IMR-90 (cell line): ENCODE measurements at regions not wholly inside any gene's neighbourhood (a gene's known extent, or its start where the extent isn't known, plus 50 kb on each side); places are given as distances from the start of the nearest gene placed in this dataset.

Experiments
- ATAC-seq: fragments of 200-7000 bp; cut with Tn5 transposase; 2 replicates; pipeline ENCODE4 v1.9.1; 2020; ENCODE audit warnings: low read depth, mild to moderate bottlenecking, moderate library complexity
- BruUV-seq: library from RNA; stranded (reverse); fragments of 400-500 nt; replicated peaks from 2 replicates; lab custom pipeline; 2021; lab: Mats Ljungman, UMichigan
- CTCF ChIA-PET: fragments of 300-600 bp; formaldehyde crosslinking; extraction: SDS; loops from one replicate; lab custom pipeline; 2021; ENCODE audit warnings: antibody characterized with exemption; lab: Yijun Ruan, JAX
- POLR2A ChIA-PET: fragments of 300-600 bp; sonication (Branson Sonifier 250); formaldehyde crosslinking; loops from one replicate; lab custom pipeline; 2022; ENCODE audit warnings: antibody characterized with exemption; ENCODE audit not compliant: unreplicated experiment; lab: Charles Lee
- DNase-seq: peaks from one replicate; pipeline ENCODE4 v3.0.0; 2013
- H2AFZ ChIP-seq: replicated peaks from 2 replicates; pipeline ENCODE3; 2013; ENCODE audit warnings: low read length, mild to moderate bottlenecking; ENCODE audit not compliant: poor library complexity
- H2AK5ac ChIP-seq: 2 replicates; pipeline ENCODE4 v1.6.1; 2013; ENCODE audit warnings: low read depth, low read length, inconsistent platforms
- H2AK9ac ChIP-seq: replicated peaks from 2 replicates; pipeline ENCODE3; 2013; ENCODE audit warnings: mild to moderate bottlenecking, low read depth, low read length, moderate library complexity; ENCODE audit not compliant: poor library complexity
- H2BK120ac ChIP-seq: 2 replicates; pipeline ENCODE4 v1.6.1; 2013; ENCODE audit warnings: low read depth, low read length, inconsistent platforms
- H2BK15ac ChIP-seq: 3 replicates; pipeline ENCODE4 v1.6.1; 2013; ENCODE audit warnings: low read depth, low read length, inconsistent platforms
- H2BK20ac ChIP-seq: 2 replicates; pipeline ENCODE4 v1.6.1; 2013; ENCODE audit warnings: low read depth, mild to moderate bottlenecking, inconsistent platforms, low read length, moderate library complexity
- H2BK5ac ChIP-seq: 2 replicates; pipeline ENCODE4 v1.6.1; 2013; ENCODE audit warnings: mild to moderate bottlenecking, low read depth, low read length, inconsistent platforms; ENCODE audit not compliant: poor library complexity, severe bottlenecking
- H3K14ac ChIP-seq: replicated peaks from 2 replicates; pipeline ENCODE4 v1.6.1; 2013; ENCODE audit warnings: low read depth, low read length, inconsistent platforms
- H3K18ac ChIP-seq: 2 replicates; pipeline ENCODE4 v1.6.1; 2013; ENCODE audit warnings: low read depth, low read length, control low read depth
- H3K23ac ChIP-seq: 2 replicates; pipeline ENCODE4 v1.6.1; 2013; ENCODE audit warnings: low read depth, low read length, inconsistent platforms
- H3K27ac ChIP-seq: 2 replicates; pipeline ENCODE4 v1.5.1; 2013; ENCODE audit warnings: mild to moderate bottlenecking, control low read depth, low read length; ENCODE audit not compliant: insufficient read depth
- H3K27me3 ChIP-seq: 2 replicates; pipeline ENCODE4 v1.6.1; 2013; ENCODE audit warnings: low read length; ENCODE audit not compliant: control insufficient read depth, insufficient read depth
- H3K36me3 ChIP-seq: 2 replicates; pipeline ENCODE4 v1.6.1; 2013; ENCODE audit warnings: low read length, mixed read lengths; ENCODE audit not compliant: control insufficient read depth, insufficient read depth
- H3K4ac ChIP-seq: 2 replicates; pipeline ENCODE4 v1.6.1; 2013; ENCODE audit warnings: low read depth, low read length, inconsistent platforms
- H3K4me1 ChIP-seq: 2 replicates; pipeline ENCODE4 v1.6.1; 2013; ENCODE audit warnings: low read length, mixed read lengths; ENCODE audit not compliant: control insufficient read depth, insufficient read depth
- H3K4me2 ChIP-seq: 2 replicates; pipeline ENCODE4 v1.6.1; 2013; ENCODE audit warnings: low read depth, mild to moderate bottlenecking, control low read depth, low read length, moderate library complexity
- H3K4me3 ChIP-seq: 2 replicates; pipeline ENCODE4 v1.5.1; 2013; ENCODE audit warnings: low read depth, mild to moderate bottlenecking, control low read depth, low read length, moderate library complexity; ENCODE audit not compliant: insufficient read depth
- H3K56ac ChIP-seq: 2 replicates; pipeline ENCODE4 v1.6.1; 2013; ENCODE audit warnings: low read length, inconsistent platforms; ENCODE audit not compliant: insufficient read depth; ENCODE audit errors: extremely low read depth
- H3K79me1 ChIP-seq, 2 experiments: 2 replicates each; pipeline ENCODE4 v1.6.1; 2013; ENCODE audit warnings: low read length in 2 of 2, inconsistent platforms in 1 of 2, low read depth in 1 of 2
- H3K9ac ChIP-seq: 2 replicates; pipeline ENCODE4 v1.6.1; 2013; ENCODE audit warnings: low read depth, low read length, control low read depth
- H3K9me1 ChIP-seq: 2 replicates; pipeline ENCODE4 v1.6.1; 2013; ENCODE audit warnings: low read length, inconsistent platforms; ENCODE audit not compliant: insufficient read depth
- H3K9me3 ChIP-seq: 2 replicates; pipeline ENCODE4 v1.6.1; 2013; ENCODE audit warnings: low read length; ENCODE audit not compliant: control insufficient read depth, insufficient read depth
- H4K20me1 ChIP-seq: 2 replicates; pipeline ENCODE4 v1.6.1; 2013; ENCODE audit warnings: low read length, inconsistent platforms; ENCODE audit not compliant: insufficient read depth
- H4K5ac ChIP-seq: 2 replicates; pipeline ENCODE4 v1.6.1; 2013; ENCODE audit warnings: mild to moderate bottlenecking, low read depth, low read length, control low read depth
- H4K8ac ChIP-seq, 2 experiments: 2 replicates each; pipeline ENCODE4 v1.6.1; 2013; ENCODE audit warnings: low read depth in 2 of 2, low read length in 2 of 2, control low read depth in 1 of 2, inconsistent platforms in 1 of 2
- H4K91ac ChIP-seq: 2 replicates; pipeline ENCODE4 v1.6.1; 2013; ENCODE audit warnings: low read depth, low read length, inconsistent platforms; ENCODE audit not compliant: insufficient read depth
- BHLHE40 ChIP-seq: fragments of 150-350 bp; IDR thresholded peaks from 2 replicates; pipeline ENCODE4 v1.6.1; 2016; ENCODE audit warnings: mild to moderate bottlenecking, low read depth, low read length
- WGBS, 2 experiments: methylation state at CpG; one replicate each; pipeline versions ENCODE4 v1.1.5 to v1.1.7; 2013; ENCODE audit warnings: missing lambda C conversion rate in 2 of 2; ENCODE audit not compliant: insufficient read length in 1 of 2; ENCODE audit errors: extremely low coverage in 2 of 2; 5-methylcytosine and 5-hydroxymethylcytosine counted together
- dilution Hi-C: fragments of 300-500 bp; cut with HindIII; formaldehyde crosslinking; loops from one replicate; pipeline ENCODE4 v1.14.3; 2018; ENCODE audit warnings: low sequenced_read_pairs; ENCODE audit not compliant: unreplicated experiment
- in situ Hi-C: fragments of 300-500 bp; cut with MboI; formaldehyde crosslinking; loops from 3 replicates; pipeline ENCODE4 v1.14.3; 2019; ENCODE audit warnings: low sequenced_read_pairs, inconsistent platforms, mixed read lengths
- intact Hi-C: fragments of 100-400 bp; cut with micrococcal nuclease; formaldehyde crosslinking; loops from 2 replicates; pipeline ENCODE4 v1.10.0; 2022

GRCh38 chr3:154819491-154819890 lies 260.6 kb upstream of the MME start:
- intact Hi-C loops (no loop called here), in situ Hi-C loops (no loop called here), dilution Hi-C loops (no loop called here)
- Histone ChIP-seq H3K56ac (no peak overlapping the region), H3K27ac (no peak overlapping the region), H3K9me1 (no peaks in the 10 kb centered on the region), H3K14ac (no peak overlapping the region), H2BK120ac (no peak overlapping the region), H2BK15ac (no peak overlapping the region), H2AFZ (no peak overlapping the region), H2AK5ac (no peak overlapping the region), H4K5ac (no peak overlapping the region), H3K9me3 (no peaks in the 10 kb centered on the region), H3K4me3 (no peak overlapping the region), H2BK20ac (no peak overlapping the region), H2AK9ac (no peak overlapping the region), H3K18ac (no peak overlapping the region), H4K8ac (no peak overlapping the region), H3K4me1 (no peaks in the 10 kb centered on the region), H3K36me3 (no peaks in the 10 kb centered on the region), H3K23ac (no peak overlapping the region), H2BK5ac (no peak overlapping the region), H3K9ac (no peak overlapping the region), H3K27me3 (no peaks in the 10 kb centered on the region), H3K4me2 (no peak overlapping the region), H3K4ac (no peak overlapping the region), H4K20me1 (no peaks in the 10 kb centered on the region), H4K91ac (no peak overlapping the region), H3K79me1 (no peaks in the 10 kb centered on the region)
- no CpG with 5 or more reads among the region's 3 CpGs for WGBS, 2 experiments
- POLR2A ChIA-PET: no interaction called here
- CTCF ChIA-PET: no interaction called here
- no peak for ATAC-seq
- no TSS peak for BruUV-seq
- DNase-seq: no peak
- no peak for TF ChIP-seq BHLHE40
